HuH-7 (cell line): ENCODE measurements at regions not wholly inside any gene's neighbourhood (a gene's known extent, or its start where the extent isn't known, plus 50 kb on each side); places are given as distances from the start of the nearest gene placed in this dataset.

Experiments
- DNase-seq: peaks from one replicate; pipeline ENCODE4 v3.0.0; 2011; ENCODE audit warnings: low spot score

DNA sequence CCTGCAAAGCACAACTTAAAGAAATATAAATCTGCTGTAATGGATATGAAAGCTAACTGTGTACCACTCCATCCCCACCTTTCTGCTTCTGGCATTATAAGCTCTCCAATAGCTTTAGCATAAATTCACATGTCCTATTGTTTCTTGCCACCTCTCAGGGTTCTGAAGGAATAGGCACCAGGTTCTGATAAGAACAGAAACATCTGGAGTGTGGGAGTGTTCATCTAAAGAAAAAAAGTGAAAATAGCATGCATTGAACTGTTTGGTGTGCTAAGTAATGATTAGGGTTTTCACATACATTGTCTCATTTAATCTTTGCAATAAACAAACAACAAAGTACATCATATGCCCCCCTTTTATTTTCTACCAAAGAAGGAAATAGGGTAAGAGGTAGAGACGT is 72.3 kb downstream of the FAM76B start:
- no peak for DNase-seq

DNA sequence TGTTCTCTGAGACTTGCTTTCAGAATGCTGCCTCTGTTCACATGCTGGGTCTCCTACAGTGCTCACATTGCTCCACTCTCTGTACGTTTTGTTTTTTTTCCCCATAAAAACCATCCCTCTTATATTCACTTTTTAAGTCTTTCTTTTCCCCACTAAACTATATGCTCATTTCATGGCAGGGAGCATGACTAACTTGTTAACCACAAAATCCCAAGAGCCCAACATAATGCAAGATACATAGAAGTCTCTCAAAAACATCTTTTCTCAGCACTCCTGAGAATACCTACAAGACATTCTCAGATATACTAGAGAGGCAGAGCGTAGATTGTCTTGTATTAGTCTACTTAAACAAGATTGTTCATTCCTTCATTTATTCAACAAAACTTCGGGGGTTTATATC is 73.3 kb downstream of the FAM76B start:
- DNase-seq, result no peak

DNA sequence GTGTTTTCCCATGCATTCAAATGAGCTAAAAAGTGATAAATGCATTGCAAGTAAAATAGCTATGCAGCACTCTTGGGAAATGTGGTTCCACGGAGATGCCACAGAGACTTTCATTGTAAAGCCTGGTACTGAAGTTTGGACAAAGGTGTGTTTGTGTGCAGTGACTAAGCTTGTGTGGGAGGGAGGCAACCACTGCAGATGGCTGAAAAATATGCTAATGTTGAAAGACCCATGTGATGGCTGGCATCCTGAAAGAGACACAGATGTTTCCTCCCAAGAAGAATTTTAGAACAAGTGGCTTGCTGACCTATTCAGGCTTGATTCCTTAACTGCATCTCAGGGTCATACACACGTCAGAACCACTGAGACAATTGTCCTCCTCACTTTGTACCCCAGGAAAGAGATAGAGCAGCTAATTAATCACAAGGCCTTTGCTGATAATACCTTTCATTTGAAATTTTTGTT is 73.8 kb downstream of the FAM76B start:
- no peak for DNase-seq

DNA sequence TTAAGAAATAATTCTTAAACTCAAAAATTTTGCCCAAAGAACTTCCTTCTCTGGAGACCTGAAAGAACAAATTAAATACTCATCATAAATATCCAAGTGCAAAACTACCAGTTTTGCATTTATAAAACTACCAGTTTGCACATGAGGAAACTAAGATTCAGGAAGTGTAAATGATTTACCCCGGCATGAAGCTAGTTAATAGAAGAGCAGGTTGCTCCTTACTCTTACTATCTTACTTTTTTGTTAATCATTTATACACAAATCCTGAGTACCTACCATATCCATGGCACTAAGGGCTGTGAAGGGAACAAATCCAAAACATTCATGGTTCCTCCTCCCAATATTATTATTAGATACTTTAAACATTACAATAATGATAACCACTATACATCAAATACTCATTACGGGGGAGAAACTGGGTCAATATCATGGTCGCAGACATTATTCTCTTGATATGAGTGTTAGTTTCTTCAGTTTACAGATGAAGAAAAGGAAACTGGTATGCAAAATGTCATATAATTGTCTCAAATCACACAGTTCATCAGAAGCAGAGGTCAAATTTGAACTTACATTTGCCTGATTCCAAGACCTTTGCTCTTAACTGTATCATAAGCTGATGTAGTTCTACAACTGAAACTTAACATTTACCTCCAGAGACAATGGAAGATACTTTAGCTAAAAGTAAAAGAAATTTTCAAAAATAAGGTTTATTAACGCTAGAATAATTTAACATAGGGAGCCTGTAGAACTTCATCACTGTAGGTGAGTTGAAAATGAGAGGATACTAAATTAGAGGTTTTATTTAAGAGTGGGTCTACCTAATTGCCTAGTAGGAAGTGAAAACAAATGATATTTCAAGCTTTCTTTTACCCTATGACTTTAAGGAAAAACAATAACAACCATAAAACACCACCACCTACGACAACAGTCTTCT is 74.5 kb downstream of the FAM76B start:
- no peak for DNase-seq

DNA sequence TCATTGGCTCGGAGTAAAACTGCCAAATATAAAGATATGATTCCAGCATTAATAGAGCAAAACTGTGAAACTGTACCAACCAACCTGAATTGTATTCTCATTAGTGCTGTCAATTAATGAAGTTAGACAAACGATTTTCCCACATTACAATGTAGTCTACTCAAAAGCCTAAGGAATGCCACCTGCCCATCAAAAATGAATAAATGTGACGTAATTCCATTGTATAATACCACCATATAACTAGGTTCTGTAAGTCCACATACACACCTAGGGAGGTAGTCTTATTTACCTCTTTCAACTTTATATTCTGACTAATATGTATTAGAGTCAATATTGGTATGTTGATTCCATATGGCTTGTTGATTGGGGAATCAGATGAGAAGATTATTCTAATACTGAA is 76.2 kb downstream of the FAM76B start:
- no peak for DNase-seq

DNA sequence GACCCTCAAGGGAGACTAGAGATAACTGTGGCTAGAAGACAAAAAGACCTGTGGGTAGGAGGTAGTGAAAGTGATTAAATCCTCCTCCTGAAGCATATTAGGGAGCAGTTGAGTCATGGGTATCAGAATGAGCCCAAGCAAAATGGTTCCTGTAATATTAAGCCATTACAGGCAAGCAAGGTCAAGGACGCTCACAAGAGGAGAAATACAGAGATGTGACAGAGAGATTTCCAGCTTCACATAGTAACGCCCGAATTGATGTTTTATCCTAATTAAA is 77.7 kb downstream of the FAM76B start:
- no peak for DNase-seq

DNA sequence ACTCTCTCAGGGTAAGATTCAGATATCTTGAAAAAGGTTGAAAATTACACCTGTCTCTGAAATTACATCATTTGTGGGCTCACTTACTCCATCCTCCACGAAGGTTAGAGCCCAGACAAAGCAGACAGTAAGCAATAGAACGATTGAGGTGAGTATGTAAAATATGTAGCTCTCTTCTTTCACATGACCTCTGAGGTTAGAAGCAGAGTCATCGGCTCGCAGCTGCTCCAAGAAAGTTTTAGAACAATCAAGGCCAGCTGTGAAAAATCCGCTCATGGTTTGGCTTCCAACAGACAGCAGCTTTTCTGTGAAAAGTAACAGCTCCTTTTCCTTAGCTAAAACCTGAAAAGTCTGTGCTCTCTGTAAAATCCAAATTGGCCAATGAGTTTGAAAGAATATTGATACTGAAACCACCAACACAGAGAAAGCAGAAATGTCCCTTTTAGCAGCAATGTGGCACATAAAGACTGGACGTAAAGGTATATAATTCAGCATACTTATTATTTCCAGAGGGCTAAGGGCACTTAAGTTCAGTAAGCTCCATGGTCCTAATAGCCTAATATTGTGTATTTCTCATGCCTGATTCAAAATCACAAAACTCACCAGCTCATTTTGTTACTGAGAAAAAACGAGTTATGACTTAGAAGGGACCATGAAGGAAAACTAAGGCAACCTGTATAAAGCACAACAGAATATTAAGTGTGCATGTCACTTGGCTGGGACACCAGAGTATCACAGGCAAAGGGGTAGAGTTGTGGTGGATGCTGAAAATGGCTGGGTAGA is 78.2 kb downstream of the FAM76B start:
- no peak for DNase-seq

DNA sequence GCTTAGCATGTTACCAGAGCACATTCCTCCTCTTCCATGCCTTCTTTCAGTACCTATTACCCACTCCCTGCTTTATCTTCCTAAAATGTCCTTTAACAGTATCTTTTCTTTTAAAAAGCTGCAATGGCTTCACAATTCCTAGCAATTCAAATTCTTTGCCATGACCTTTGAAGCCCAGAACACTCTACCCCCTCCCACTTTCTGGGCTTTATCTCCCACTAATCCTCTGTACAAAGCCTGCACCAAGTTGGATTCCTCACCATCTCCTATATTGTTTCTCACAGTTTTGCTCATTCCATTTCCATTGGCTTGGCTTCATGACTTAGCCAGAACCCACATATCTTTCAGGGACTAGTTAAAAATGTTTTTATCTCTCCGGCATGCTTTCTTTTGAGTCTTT is 80.9 kb downstream of the FAM76B start:
- no peak for DNase-seq

DNA sequence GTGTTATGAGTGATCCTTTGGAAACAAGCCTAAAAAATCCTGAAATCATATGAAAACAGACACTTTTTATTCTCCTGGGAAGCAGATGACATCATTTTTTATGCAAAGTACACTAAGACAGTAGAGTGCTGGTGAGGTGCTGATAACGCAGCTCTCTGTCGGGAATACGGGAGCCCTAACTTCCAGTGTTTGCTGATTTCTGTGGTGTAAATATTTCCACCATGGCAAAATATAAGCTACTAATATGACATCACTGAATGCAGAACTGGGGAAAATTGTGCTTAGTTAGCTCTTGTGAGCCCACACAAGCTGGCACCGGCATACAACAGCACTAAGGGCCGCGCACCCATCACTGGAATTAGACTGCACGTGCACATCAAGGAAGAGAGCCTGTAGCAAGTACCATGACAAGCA is 82.6 kb downstream of the FAM76B start:
- no peak for DNase-seq

DNA sequence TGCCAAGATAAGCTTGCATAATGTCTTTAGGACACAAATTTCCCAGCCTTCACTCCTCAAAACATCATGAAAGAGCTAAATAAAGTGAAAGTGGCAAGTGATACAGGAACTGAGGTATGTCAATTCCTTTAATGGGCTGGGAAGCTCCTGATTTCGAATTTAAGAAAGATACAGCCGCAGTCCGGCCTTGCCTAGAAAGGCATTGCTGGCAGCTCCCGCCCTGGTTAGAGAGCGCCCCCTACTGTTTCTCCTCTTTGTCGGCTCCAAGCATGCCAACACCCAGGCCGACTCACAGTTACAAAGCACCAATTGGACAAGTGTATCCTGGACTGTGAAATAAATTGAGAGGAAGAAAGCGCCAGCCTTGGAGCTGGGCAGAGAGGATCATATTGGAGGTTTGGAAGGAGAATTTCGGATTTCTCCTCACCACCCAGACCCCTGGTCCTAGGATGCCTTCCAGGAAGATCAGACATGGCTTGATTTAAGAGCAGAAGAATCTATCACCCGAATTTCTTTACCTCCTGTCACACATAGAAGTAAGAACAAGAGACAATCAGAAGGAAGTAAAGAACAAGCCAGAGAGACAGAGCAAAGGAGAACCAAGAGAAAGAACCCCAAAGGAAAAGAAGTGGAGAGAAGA is 84.0 kb downstream of the FAM76B start:
- DNase-seq, result peak; percentile 46

DNA sequence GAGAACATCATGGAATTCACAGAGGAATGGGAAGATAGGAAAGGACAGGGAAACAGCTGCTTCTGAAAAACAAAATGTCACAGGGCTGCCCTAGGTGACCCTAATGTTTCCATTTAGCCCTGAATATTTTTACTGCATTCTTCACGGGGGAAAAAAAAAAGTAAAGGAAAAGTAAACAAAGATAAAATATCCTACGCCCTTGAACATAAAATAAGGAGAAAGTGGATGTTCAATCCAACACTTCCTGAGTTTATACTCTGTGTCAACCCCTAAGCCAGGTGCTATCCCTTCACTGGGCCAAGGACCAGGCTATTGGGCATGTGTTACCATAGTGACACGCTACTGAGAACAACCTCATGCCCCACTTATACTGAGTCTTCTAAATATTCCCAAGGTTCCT is 84.7 kb downstream of the FAM76B start:
- DNase-seq, result no peak

DNA sequence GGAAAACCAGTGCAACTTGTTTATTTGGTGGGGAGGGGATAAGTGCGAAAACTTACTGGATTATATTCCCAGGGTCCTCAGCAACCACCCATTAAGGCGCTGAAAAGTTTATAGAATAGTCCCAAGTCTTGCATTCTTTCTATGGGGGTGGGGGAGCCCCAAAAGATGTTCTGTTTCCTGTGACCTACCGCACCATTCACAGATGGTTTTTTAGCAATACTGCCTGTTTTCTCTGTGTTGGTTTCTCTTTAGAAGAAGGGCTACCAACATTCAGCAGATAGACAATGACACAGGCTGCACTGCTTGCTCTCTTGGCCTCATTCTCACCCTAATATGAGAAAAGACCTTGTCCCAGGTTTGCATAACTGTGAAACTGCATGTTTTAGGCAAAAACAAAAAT is 86.5 kb downstream of the FAM76B start:
- DNase-seq, result no peak

DNA sequence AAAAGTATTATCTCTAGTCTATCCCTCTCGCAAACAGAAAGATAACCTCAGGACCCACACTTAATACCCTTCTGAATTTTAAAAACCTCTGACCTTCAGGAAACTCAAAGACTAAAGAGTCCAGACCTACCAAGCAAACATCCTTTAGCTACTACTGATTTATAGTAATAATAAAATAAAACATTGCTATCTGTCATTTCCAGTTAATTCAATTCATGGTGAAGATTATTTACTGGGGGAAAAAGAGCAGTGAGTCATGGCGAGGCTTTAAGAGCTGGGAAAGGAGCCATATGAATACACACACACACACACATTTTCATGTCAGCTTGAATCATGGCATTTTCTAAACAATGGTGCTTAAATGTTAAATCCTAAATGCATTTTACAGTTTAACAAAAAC is 87.1 kb downstream of the FAM76B start:
- DNase-seq, result no peak

DNA sequence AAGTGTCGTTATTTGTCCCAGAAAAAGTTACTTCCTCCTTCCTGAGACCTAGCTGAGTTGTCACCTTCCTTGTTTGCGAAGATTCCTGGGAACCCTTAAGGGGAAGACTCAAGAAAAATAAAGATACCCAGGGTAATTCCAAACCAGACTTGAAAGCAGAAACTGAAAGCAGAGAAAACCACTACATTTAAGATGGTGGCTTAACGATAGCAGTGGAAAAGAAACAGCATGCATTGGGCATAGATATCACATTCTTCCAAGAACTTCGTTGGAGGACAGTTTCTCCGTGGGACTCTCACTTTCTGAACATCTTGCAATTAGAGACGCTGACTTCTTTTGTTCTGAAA is 89.1 kb downstream of the FAM76B start:
- no peak for DNase-seq

DNA sequence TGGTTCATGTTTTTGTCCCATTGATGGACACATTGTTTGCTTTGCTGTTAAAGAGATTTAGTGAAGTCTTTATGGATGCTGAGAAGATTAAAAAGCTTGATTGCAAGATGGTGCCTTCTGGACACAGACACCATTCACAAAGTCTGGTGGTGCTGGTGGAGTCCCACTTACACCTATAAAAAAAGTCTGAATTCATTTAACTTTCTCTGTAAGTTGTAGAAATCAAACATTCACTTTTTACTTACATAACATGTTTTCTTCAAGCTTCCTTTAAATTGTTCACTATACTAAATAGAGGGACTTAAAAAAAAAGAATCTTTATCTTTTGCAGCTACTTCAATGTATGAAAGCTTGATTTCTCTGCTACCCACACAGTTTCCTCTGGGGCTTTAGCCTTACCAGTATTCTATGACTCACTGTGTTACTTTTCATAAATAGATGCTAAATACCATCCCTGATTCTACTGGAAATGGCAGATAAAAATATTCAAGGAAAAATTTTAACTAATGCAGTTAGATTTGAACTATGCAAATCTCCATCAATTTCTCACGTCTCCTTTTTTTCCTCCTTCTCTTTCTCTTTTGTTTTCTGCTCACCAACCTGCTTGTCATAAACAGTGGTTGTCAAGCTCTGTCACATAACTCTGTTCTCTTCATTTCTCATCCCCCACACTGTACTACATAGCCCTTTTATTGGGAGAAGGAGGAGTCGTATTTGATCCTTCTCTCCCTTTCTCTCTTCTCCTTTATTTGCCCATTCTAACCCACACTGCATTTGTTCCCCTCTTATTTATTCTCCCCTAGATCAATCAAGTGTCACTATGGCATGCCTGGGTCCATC is 89.7 kb downstream of the FAM76B start:
- no peak for DNase-seq

DNA sequence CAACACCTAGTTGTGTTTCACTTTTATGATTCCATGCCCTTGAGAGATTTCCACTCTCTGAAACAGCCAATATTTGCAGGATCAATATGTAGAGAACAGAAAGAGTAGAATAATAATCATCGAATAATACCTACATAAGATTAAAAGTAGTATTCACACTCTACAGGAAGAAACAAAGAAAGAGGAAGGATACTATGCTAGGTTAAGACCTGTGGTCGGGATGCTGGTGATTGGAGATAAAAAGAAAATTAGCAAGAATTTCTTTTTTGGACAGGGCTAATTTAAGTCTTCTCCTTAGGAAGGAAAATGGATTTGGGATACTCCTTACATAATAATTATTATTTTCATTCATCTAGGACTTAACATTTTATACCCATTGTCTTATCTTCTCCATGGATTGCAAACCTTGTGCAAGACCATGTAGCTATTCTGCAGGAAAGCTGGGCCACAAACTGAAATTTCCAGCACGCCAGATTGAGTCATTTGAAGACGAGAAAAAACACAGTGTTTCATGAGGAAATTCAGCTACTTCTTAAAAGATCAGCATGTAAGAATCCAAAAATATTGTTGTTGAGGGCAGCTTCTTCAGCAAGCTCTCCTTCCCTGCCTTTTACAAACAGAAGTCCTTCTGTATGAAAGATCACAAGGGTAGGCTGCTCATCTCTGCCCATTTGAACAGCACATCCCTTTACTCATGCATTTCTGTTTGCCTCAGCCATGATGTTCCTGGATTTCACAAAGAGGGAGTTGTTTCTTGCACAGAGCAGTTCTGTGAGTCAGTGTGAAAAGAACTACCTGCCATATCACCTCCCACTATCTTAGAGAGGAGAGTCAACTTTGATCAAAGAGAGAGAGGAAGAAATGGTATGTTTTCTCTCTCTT is 90.7 kb downstream of the FAM76B start:
- no peak for DNase-seq

DNA sequence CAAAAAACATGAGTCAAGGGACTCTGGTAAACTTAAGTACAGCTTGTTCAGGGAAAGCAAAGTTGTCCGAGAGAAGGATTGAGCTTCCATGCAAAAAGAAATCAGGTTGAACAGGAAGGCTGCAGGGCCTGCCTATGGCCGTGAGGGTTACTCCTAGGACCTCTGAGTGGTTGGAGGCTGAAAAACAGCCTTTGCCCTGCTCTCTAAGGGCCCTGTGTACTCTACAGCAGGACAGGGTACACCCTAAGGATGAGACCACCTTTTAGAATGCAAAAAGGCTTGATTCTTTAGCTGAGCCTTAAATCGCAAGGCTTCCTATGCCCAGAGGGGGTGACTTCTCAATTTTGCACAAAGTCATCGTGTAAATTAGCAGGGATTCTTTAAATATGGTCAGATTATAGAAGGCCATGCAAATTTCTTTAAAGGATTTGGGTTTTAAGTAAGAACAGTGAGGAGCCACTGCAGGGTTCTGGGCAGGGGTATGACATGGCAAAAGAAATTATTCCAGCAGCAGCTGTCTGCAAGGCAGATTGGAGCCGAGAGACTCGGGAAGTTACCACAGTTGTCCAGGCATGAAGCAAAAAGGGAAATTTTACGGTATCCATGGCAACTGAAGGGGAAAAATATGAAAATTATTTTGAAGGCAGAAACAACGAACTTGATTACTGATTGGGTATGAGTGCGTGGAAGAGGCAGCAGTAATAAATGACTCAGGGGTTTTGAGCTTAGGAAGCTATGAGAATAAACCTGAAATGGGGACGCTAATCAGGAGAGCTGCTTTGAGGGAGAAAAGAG is 91.8 kb downstream of the FAM76B start:
- DNase-seq, result no peak

DNA sequence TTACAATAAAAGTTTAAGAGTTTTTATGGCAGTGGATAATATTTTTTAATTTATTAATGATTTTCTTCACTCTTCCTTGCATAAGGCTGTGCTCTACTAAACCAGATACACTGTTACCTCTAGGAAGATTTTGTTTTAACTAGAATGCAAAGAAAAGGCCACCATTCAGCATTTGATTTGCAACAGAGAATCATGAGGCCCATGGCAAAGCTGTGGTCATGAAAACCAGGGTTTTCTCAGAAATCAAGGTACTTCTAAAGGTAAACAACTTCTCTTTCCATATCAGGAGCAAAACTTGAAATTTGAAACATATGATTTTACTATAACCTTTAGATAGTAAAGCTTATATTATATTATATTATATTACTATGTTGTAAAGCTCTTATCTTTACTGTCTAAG is 94.4 kb downstream of the FAM76B start:
- DNase-seq, result no peak

DNA sequence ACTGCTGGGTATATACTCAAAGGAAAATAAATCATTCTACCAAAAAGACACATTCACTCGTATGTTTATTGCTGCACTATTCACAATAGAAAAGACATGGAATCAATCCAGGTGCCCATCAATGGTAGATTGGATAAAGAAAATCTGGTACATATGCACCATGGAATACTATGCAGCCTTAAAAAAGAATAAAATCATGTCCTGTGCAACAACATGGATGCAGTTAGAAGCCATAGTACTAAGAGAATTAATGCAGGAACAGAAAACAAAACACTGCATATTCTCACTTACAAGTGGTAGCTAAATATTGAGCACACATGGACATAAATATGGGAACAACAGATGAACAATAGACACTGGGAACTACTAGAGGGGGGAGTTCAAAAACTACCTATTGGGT is 96.3 kb downstream of the FAM76B start:
- DNase-seq, result no peak

DNA sequence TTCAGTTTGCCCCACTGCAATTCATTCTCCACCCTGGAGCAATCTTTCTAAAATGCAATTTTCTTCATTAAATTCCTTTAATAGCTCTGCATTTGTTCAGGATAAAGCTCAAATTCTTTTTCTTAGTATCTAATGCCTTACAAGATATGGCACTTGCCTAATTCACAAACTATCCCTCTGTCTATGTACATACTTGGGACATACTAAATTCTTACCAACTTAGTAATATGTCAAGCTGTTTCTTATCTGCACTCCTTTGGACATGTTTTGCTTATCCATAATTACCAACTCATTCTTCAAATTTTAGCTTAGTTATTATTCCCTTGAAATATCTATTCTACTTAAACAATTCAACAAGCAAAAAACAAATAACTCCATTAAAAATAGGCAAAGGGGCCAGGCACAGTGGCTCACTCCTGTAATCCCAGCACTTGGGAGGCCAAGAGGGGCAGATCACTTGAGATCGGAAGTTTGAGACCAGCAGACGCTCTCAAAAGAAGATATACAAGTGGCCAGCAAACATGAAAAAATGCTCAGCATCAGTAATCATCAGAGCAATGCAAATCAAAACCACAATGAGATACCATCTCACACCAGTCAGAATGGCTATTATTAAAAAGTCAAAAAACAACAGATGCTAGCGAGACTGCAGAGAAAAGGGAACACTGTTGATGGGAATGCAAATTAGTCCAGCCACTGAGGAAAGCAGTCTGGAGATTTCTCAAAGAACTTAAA is 96.9 kb downstream of the FAM76B start:
- no peak for DNase-seq
